HEK293T (cell line): ENCODE measurements at regions not wholly inside any gene's neighbourhood (a gene's known extent, or its start where the extent isn't known, plus 50 kb on each side); places are given as distances from the start of the nearest gene placed in this dataset.

Experiments used
- ARNT ChIP-seq: fragments of 450-650 bp; IDR thresholded peaks from 2 replicates; pipeline ENCODE4 v1.6.1; 2017; ENCODE audit warnings: mild to moderate bottlenecking
- BHLHE40 ChIP-seq: fragments of 450-650 bp; IDR thresholded peaks from 2 replicates; pipeline ENCODE4 v1.6.1; 2016; ENCODE audit warnings: mild to moderate bottlenecking, moderate library complexity, borderline replicate concordance
- ELF4 ChIP-seq: fragments of 450-650 bp; IDR thresholded peaks from 2 replicates; pipeline ENCODE4 v1.6.1; 2017; ENCODE audit warnings: antibody characterized with exemption
- FOXA1 ChIP-seq: fragments of 450-650 bp; IDR thresholded peaks from 2 replicates; pipeline ENCODE4 v1.6.1; 2016; ENCODE audit warnings: mild to moderate bottlenecking
- FOXK2 ChIP-seq: fragments of 450-650 bp; IDR thresholded peaks from 2 replicates; pipeline ENCODE4 v1.6.1; 2016; ENCODE audit warnings: mild to moderate bottlenecking
- FOXM1 ChIP-seq: fragments of 450-650 bp; IDR thresholded peaks from 2 replicates; pipeline ENCODE4 v1.6.1; 2017; ENCODE audit warnings: mild to moderate bottlenecking, borderline replicate concordance
- HDGF ChIP-seq: fragments of 450-650 bp; IDR thresholded peaks from 2 replicates; pipeline ENCODE4 v1.6.1; 2017; ENCODE audit warnings: antibody characterized with exemption, borderline replicate concordance
- L3MBTL2 ChIP-seq: fragments of 450-650 bp; conservative IDR thresholded peaks from 2 replicates; pipeline ENCODE4 v1.6.1; 2016; ENCODE audit warnings: mild to moderate bottlenecking
- NFRKB ChIP-seq: fragments of 450-650 bp; IDR thresholded peaks from 2 replicates; pipeline ENCODE4 v1.6.1; 2016; ENCODE audit warnings: mild to moderate bottlenecking, moderate library complexity
- SP1 ChIP-seq: fragments of 450-650 bp; IDR thresholded peaks from 2 replicates; pipeline ENCODE4 v1.6.1; 2017
- SUZ12 ChIP-seq: fragments of 450-650 bp; IDR thresholded peaks from 2 replicates; pipeline ENCODE4 v1.6.1; 2016; ENCODE audit warnings: mild to moderate bottlenecking
- TARDBP ChIP-seq: fragments of 450-650 bp; IDR thresholded peaks from 2 replicates; pipeline ENCODE4 v1.6.1; 2016
- ZNF384 ChIP-seq: fragments of 450-650 bp; IDR thresholded peaks from 2 replicates; pipeline ENCODE4 v1.6.1; 2016
- TF ChIP-seq, protein P1 (sequence below): fragments of 450-650 bp; IDR thresholded peaks from 2 replicates; pipeline ENCODE4 v1.6.1; 2016

GRCh38 chr9:89878003-89878411 is 273.2 kb downstream of the GADD45G start:
- TF ChIP-seq ZNF384: no peak
- no peak for TF ChIP-seq SP1
- TF ChIP-seq TARDBP: no peak
- TF ChIP-seq ELF4: no peak
- no peak for TF ChIP-seq FOXA1
- no peak for TF ChIP-seq FOXM1
- TF ChIP-seq NFRKB: no peak
- no peak for TF ChIP-seq ARNT
- TF ChIP-seq FOXK2: no peak
- no peak for TF ChIP-seq L3MBTL2
- TF ChIP-seq HDGF: no peak
- TF ChIP-seq BHLHE40: no peak
- no peak for TF ChIP-seq SUZ12
- TF ChIP-seq, protein P1, sequence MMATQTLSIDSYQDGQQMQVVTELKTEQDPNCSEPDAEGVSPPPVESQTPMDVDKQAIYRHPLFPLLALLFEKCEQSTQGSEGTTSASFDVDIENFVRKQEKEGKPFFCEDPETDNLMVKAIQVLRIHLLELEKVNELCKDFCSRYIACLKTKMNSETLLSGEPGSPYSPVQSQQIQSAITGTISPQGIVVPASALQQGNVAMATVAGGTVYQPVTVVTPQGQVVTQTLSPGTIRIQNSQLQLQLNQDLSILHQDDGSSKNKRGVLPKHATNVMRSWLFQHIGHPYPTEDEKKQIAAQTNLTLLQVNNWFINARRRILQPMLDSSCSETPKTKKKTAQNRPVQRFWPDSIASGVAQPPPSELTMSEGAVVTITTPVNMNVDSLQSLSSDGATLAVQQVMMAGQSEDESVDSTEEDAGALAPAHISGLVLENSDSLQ: no peak
